22Rv1 (cell line): ENCODE measurements at regions not wholly inside any gene's neighbourhood (a gene's known extent, or its start where the extent isn't known, plus 50 kb on each side); places are given as distances from the start of the nearest gene placed in this dataset.

Experiments used
- CTCF ChIP-seq: fragments of 450-650 bp; IDR thresholded peaks from 2 replicates; pipeline ENCODE4 v1.5.1; 2017; ENCODE audit warnings: mild to moderate bottlenecking
- ZFX ChIP-seq: fragments of 450-650 bp; IDR thresholded peaks from 2 replicates; pipeline ENCODE4 v1.6.1; 2017; ENCODE audit warnings: antibody characterized with exemption, borderline replicate concordance

DNA sequence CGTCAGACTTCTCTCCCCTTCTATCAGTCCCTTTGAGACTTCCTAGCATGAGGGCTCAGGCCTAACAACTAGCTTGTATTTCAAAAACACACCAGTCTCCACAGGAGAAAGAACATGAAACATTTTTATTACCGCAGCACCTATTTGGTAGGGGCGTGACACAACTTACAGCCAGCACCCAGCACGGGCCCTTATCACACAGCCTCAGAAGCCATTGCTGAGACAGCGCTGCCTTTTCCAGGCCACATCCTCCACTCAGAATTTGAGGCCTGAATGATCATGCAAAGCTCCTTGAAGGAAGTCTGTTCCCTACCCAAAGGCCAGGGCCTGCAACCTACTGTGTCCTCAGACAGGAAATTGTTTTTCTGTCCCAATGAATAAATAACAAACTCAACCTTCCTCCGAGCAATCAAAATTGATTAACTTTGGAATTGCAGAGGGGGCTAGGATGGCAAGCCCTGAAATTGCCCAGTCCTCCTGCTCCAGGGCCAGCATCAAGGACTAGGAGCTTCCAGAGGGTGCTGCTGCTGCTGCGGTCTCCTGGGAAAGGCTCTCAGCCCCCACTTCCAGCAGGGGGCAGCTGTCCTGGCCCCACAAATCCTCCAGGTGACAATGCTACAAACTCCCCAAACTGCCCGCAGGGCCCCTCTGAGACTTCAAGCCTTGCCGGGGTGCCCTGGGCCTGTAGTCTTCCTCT is 94.3 kb upstream of the GALNT2 start:
- TF ChIP-seq CTCF: peak; percentile 34
- TF ChIP-seq ZFX: no peak
